AG09319 (cell line): ENCODE measurements at regions not wholly inside any gene's neighbourhood (a gene's known extent, or its start where the extent isn't known, plus 50 kb on each side); places are given as distances from the start of the nearest gene placed in this dataset.

ENCODE experiments used
- DNase-seq: peaks from one replicate; pipeline ENCODE4 v3.0.0-alpha.2; 2010; ENCODE audit warnings: low read depth; ENCODE audit errors: extremely low read depth
- TF ChIP-seq, protein P1 (sequence below): IDR thresholded peaks from 2 replicates; pipeline ENCODE4 v1.5.1; 2011; ENCODE audit warnings: low read depth, mild to moderate bottlenecking, inconsistent platforms, low read length, moderate library complexity

DNA sequence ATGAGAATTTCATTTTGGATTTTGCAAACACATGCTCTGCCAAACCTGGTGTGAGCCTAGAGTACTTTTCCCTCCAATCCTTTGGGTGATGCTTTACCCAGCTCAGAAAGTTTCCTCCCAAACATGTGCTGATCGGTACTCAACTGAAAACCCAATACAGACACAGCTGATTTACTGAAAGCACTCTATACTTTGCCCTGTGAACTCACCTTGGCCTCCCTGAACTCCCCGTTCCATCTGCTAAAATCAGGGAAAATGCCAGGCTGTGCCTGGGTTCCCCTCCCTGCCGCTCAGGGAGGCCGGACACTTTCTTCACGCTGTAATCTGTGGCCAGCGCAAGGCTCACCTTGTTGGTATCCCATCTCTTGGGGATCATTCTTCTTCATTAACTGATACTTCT, 391.2 kb downstream of the CBLN2 start:
- TF ChIP-seq, protein P1, sequence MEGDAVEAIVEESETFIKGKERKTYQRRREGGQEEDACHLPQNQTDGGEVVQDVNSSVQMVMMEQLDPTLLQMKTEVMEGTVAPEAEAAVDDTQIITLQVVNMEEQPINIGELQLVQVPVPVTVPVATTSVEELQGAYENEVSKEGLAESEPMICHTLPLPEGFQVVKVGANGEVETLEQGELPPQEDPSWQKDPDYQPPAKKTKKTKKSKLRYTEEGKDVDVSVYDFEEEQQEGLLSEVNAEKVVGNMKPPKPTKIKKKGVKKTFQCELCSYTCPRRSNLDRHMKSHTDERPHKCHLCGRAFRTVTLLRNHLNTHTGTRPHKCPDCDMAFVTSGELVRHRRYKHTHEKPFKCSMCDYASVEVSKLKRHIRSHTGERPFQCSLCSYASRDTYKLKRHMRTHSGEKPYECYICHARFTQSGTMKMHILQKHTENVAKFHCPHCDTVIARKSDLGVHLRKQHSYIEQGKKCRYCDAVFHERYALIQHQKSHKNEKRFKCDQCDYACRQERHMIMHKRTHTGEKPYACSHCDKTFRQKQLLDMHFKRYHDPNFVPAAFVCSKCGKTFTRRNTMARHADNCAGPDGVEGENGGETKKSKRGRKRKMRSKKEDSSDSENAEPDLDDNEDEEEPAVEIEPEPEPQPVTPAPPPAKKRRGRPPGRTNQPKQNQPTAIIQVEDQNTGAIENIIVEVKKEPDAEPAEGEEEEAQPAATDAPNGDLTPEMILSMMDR, result no peak
- DNase-seq, result no peak

GRCh38 chr18:72147830-72148229, 396.3 kb downstream of the CBLN2 start:
- TF ChIP-seq, protein P1, result no peak
- DNase-seq, result no peak

DNA sequence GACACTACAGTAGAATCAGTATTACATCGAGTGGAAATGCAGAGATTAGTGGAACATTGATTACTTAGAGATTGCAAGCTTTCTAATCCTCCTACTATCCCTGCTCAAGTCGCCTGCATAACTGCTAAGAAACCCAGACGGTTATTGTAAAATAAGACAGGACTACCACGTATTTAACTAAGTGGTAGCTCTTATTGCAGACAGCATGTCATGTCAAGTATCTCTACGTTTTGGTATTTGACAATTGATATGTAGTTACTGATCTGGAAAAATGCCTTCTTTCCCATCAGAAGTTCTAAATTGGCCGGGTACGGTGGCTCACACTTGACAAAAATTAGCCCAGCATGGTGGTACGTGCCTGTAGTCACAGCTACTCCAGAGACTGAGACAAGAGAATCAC, 404.1 kb downstream of the CBLN2 start:
- TF ChIP-seq, protein P1, result no peak
- no peak for DNase-seq

DNA sequence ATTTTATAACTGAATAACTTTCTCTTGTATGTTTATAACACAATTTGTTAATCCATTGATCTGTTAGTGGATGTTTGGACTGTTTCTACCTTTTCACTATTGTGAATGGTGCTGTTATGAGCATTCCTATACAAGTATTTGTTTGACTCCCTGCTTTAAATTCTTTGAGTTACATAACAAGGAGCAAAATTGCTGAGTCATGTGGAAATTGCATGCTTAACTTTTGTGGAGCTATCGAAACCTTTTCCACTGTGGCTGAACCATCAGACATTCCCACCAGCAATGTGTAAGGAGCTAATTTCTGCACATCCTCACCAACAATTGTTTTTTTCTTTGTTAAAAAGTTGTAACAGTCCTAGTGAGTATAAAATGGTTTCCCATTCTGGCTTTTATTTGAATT, 415.5 kb downstream of the CBLN2 start:
- TF ChIP-seq, protein P1, result no peak
- no peak for DNase-seq

- TF ChIP-seq, protein P1, result no peak
Measured at GRCh38 chr18:72122103-72122502, 422.0 kb downstream of the CBLN2 start.

DNA sequence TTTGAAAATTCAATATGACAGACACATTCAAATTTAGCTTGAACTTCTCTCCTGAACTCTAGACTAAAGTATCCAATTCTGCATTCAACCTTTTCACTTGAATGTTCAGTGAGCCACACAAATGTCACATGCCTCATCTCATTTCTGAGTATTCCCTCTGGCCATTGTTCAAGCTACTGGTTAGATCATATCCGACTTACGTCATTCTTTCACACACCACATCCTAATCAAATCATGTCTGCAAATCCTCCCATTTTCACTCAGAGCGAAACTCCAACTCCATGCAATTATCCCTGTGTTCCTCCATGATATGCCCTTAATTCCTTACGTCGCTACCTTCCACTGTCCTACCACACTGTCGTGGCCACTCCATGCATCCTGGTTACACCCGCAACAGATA, 425.1 kb downstream of the CBLN2 start:
- no peak for DNase-seq
- TF ChIP-seq, protein P1, result no peak

More at GRCh38 chr18:72122103-72122502, 422.0 kb downstream of the CBLN2 start:
- DNase-seq, result no peak

DNA sequence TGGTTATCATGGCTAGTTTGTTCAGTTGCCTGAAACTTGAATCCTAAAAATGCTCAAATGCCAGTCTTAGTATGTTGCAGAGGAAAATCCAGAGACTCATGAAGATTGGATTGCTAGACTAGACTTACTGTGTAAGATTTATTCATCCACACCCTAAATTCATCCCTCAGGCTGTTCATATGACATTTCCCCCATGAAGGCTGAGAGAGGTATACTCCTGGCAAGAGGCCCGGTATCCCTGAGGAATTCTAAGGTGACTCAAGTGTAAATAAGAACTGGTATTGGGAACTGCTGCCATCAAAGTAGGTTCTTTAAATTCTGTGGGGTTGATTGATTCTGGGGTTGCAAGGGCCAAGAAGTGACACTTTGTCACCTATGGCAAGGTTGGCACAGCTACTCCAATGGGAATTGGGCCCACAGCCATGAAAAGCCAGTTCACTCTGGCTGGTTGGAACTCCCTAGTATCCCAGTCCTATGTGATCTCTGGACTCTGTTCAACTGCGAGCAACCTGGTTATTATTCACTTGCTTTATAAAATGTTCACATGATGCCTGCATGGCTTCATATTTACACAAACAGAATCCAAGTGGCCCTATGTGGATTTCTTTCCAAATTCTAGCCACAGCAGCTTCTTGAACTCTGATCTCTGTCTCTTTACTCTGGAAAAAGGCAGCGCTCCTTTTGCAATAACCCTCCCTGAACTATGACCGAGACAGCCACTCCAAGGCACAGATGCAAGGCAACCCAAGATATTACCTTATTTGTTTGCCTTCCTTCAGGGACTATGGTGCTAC, 429.1 kb downstream of the CBLN2 start:
- TF ChIP-seq, protein P1, result no peak
- no peak for DNase-seq
